Keratinocyte (primary cell): ENCODE measurements at regions not wholly inside any gene's neighbourhood (a gene's known extent, or its start where the extent isn't known, plus 50 kb on each side); places are given as distances from the start of the nearest gene placed in this dataset.

Experiments used
- DNase-seq: peaks from one replicate; pipeline ENCODE4 v3.0.0-alpha.2; 2011; ENCODE audit warnings: low read depth, missing footprints, low spot score
- FAIRE-seq: peaks from 2 replicates; lab custom pipeline; 2011; peaks lifted over from hg19 to GRCh38; lab: Jason Lieb, UNC
- H2AFZ ChIP-seq: 2 replicates; pipeline ENCODE4 v1.6.0; 2012; ENCODE audit warnings: low read length, control low read depth, inconsistent platforms; ENCODE audit not compliant: control insufficient read depth
- H3K27ac ChIP-seq: 2 replicates; pipeline ENCODE4 v1.5.1; 2011; ENCODE audit warnings: low read length; ENCODE audit not compliant: control insufficient read depth, insufficient read depth
- H3K27me3 ChIP-seq: 3 replicates; pipeline ENCODE4 v1.6.0; 2011; ENCODE audit warnings: low read length; ENCODE audit not compliant: control insufficient read depth, insufficient read depth; ENCODE audit errors: extremely low read depth
- H3K36me3 ChIP-seq, 2 experiments: 2 replicates in 1 of 2; 3 replicates in 1 of 2; pipeline ENCODE4 v1.5.1; 2011; ENCODE audit warnings: low read length in 2 of 2, mild to moderate bottlenecking in 1 of 2; ENCODE audit not compliant: control insufficient read depth in 2 of 2, insufficient read depth in 2 of 2; ENCODE audit errors: extremely low read depth in 1 of 2
- H3K4me1 ChIP-seq: 3 replicates; pipeline ENCODE4 v1.5.1; 2011; ENCODE audit warnings: low read length; ENCODE audit not compliant: control insufficient read depth, insufficient read depth; ENCODE audit errors: extremely low read depth
- H3K4me2 ChIP-seq: 3 replicates; pipeline ENCODE4 v1.6.0; 2011; ENCODE audit warnings: low read depth, low read length; ENCODE audit not compliant: control insufficient read depth, insufficient read depth; ENCODE audit errors: extremely low read depth
- H3K4me3 ChIP-seq, 3 experiments: fragments of 200-600 bp in 1 of 3; sonication (generic) in 1 of 3; 2 replicates in 2 of 3; 3 replicates in 1 of 3; pipeline ENCODE4 v1.5.1; 2011 to 2016; ENCODE audit warnings: low read length in 3 of 3, mild to moderate bottlenecking in 3 of 3, control low read depth in 2 of 3, inconsistent platforms in 1 of 3, low read depth in 1 of 3, mixed read lengths in 1 of 3, mixed run types in 1 of 3, moderate library complexity in 1 of 3; ENCODE audit not compliant: control insufficient read depth in 2 of 3, insufficient read depth in 2 of 3; ENCODE audit errors: extremely low read depth in 1 of 3
- H3K79me2 ChIP-seq: 2 replicates; pipeline ENCODE4 v1.6.0; 2012; ENCODE audit warnings: low read length; ENCODE audit not compliant: control insufficient read depth, insufficient read depth
- H3K9ac ChIP-seq: 3 replicates; pipeline ENCODE4 v1.6.0; 2011; ENCODE audit warnings: low read length; ENCODE audit not compliant: control insufficient read depth, insufficient read depth; ENCODE audit errors: extremely low read depth
- H3K9me1 ChIP-seq: 3 replicates; pipeline ENCODE4 v1.6.0; 2011; ENCODE audit warnings: low read length; ENCODE audit not compliant: control insufficient read depth, insufficient read depth; ENCODE audit errors: extremely low read depth
- H3K9me3 ChIP-seq: 2 replicates; pipeline ENCODE4 v1.5.1; 2012; ENCODE audit warnings: low read depth, low read length; ENCODE audit not compliant: control insufficient read depth
- H4K20me1 ChIP-seq: 3 replicates; pipeline ENCODE4 v1.6.0; 2011; ENCODE audit warnings: low read length; ENCODE audit not compliant: control insufficient read depth, insufficient read depth; ENCODE audit errors: extremely low read depth
- EZH2 ChIP-seq: IDR thresholded peaks from one replicate; pipeline ENCODE4 v1.6.1; 2012; ENCODE audit warnings: inconsistent platforms, mild to moderate bottlenecking, low read length, moderate library complexity
- dilution Hi-C: fragments of 300-500 bp; cut with MboI; formaldehyde crosslinking; loops from one replicate; pipeline ENCODE4 v1.7.0; 2020; ENCODE audit warnings: low sequenced_read_pairs; ENCODE audit not compliant: extremely low pct_ligation_motif_present
- TF ChIP-seq, protein P1 (sequence below), 3 experiments: IDR thresholded peaks in 1 of 3; conservative IDR thresholded peaks in 1 of 3; optimal IDR thresholded peaks in 1 of 3; 2 replicates in 2 of 3; 3 replicates in 1 of 3; pipeline versions ENCODE3 to v1.5.1; 2011; ENCODE audit warnings: low read length in 3 of 3, mild to moderate bottlenecking in 3 of 3, moderate library complexity in 2 of 3, control low read depth in 1 of 3, inconsistent platforms in 1 of 3; ENCODE audit not compliant: insufficient read depth in 2 of 3; ENCODE audit errors: extremely low read depth in 1 of 3

DNA sequence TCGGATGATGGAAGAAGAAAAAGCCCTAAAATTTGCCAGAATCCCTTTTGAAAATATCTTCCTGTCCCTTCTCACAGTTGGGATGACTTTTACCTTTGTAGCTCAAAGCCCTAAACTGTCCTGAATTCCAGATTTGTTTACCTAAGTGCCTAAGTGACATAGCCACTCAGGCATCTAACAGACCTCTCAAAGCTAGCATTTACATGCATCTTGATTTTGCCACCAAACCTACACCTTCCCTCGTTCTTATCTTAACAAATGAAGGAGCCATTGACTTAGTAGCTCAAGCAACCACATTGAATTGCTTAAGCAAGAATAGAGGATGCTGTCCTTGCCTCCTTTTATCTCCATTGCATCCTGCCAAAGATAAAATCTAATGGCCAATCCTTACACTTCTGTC is 198.4 kb upstream of the NTM start:
- Histone ChIP-seq H4K20me1 (no peaks in the 10 kb centered on the region), H3K4me3 (no peak overlapping the region), H3K9me3 (no peaks in the 10 kb centered on the region), H3K4me1 (no peaks in the 10 kb centered on the region), H3K36me3 (no peaks in the 10 kb centered on the region), H3K4me2 (no peak overlapping the region), H3K27me3 (no peaks in the 10 kb centered on the region), H3K9me1 (no peaks in the 10 kb centered on the region), H3K27ac (no peak overlapping the region), H2AFZ (no peak overlapping the region), H3K9ac (no peak overlapping the region), H3K79me2 (no peaks in the 10 kb centered on the region)
- dilution Hi-C loops = no loop called here
- DNase-seq (no peak), FAIRE-seq (no peak)
- TF ChIP-seq EZH2 = no peak
- TF ChIP-seq, protein P1, sequence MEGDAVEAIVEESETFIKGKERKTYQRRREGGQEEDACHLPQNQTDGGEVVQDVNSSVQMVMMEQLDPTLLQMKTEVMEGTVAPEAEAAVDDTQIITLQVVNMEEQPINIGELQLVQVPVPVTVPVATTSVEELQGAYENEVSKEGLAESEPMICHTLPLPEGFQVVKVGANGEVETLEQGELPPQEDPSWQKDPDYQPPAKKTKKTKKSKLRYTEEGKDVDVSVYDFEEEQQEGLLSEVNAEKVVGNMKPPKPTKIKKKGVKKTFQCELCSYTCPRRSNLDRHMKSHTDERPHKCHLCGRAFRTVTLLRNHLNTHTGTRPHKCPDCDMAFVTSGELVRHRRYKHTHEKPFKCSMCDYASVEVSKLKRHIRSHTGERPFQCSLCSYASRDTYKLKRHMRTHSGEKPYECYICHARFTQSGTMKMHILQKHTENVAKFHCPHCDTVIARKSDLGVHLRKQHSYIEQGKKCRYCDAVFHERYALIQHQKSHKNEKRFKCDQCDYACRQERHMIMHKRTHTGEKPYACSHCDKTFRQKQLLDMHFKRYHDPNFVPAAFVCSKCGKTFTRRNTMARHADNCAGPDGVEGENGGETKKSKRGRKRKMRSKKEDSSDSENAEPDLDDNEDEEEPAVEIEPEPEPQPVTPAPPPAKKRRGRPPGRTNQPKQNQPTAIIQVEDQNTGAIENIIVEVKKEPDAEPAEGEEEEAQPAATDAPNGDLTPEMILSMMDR (optimal IDR thresholded peaks at IDR 0.05 in 1 of 3, IDR thresholded peaks at IDR 0.05 in 1 of 3, conservative IDR thresholded peaks at IDR 0.05 in 1 of 3; ENCODE audit: extremely low read depth in 1 of 3, insufficient read depth in 2 of 3, low read length in 3 of 3) = no peak

DNA sequence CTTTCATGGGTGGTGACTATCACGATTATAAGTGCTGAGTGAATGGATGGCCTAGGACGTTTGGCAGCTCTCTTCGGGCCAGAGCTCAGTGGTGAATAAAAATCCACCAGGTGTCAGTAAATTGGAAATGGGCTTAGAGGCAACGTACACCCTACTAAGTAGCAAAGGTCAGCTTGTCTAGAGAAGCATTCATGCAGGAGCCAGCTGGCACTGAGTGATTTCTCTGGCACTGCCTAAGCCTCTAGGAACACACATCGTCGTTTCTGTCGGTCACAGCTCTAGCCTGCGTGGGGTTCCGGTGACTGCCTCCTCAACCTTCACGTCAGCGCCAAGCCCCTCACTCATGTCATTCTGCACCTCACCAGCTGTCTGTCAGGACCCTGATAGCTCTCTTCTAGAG is 192.4 kb upstream of the NTM start:
- H3K9ac ChIP-seq = no peak overlapping the region
- DNase-seq (no peak), FAIRE-seq (no peak)
- dilution Hi-C loops = no loop called here
- no peaks in the 10 kb centered on the region for H3K79me2 ChIP-seq
- no peaks in the 10 kb centered on the region for H4K20me1 ChIP-seq
- no peaks in the 10 kb centered on the region for H3K27me3 ChIP-seq
- H3K9me3 ChIP-seq = no peaks in the 10 kb centered on the region
- no peaks in the 10 kb centered on the region for H3K9me1 ChIP-seq
- no peak overlapping the region for H2AFZ ChIP-seq
- no peak overlapping the region for H3K4me3 ChIP-seq
- no peaks in the 10 kb centered on the region for H3K4me1 ChIP-seq
- TF ChIP-seq EZH2 = no peak
- TF ChIP-seq, protein P1 (optimal IDR thresholded peaks at IDR 0.05 in 1 of 3, IDR thresholded peaks at IDR 0.05 in 1 of 3, conservative IDR thresholded peaks at IDR 0.05 in 1 of 3; ENCODE audit: extremely low read depth in 1 of 3, insufficient read depth in 2 of 3, low read length in 3 of 3) = no peak
- no peak overlapping the region for H3K27ac ChIP-seq
- no peaks in the 10 kb centered on the region for H3K36me3 ChIP-seq
- no peak overlapping the region for H3K4me2 ChIP-seq
